Ascending aorta (tissue), 2 donors: ENCODE measurements at regions not wholly inside any gene's neighbourhood (a gene's known extent, or its start where the extent isn't known, plus 50 kb on each side); places are given as distances from the start of the nearest gene placed in this dataset.

Source experiments
- DNase-seq, 2 donors: peaks; one replicate each; pipeline ENCODE4 v3.0.0-alpha.2; 2019; ENCODE audit warnings: low spot score in 2 of 2
- H3K27ac ChIP-seq, 2 donors: fragments of 200-600 bp; sonication (generic); one replicate each; pipeline ENCODE4 v1.5.1; 2016 to 2017; ENCODE audit warnings: mild to moderate bottlenecking in 1 of 2
- H3K27me3 ChIP-seq: fragments of 200-600 bp; sonication (generic); one replicate; pipeline ENCODE4 v1.5.1; 2017
- H3K36me3 ChIP-seq, 2 donors: fragments of 200-600 bp; sonication (generic); one replicate each; pipeline ENCODE4 v1.5.1; 2016
- H3K4me1 ChIP-seq, 2 donors: fragments of 200-600 bp; sonication (generic); one replicate each; pipeline ENCODE4 v1.5.1; 2016 to 2017; ENCODE audit warnings: mild to moderate bottlenecking in 1 of 2
- H3K4me3 ChIP-seq, 2 donors: fragments of 200-600 bp; sonication (generic); one replicate each; pipeline ENCODE4 v1.5.1; 2016 to 2017; ENCODE audit warnings: mild to moderate bottlenecking in 1 of 2
- H3K9me3 ChIP-seq, 2 donors: fragments of 200-600 bp; sonication (generic); one replicate each; pipeline ENCODE4 v1.5.1; 2016
- intact Hi-C: fragments of 100-400 bp; cut with DNase I; formaldehyde crosslinking; loops from one replicate; pipeline ENCODE4 v1.15.1; 2023
- TF ChIP-seq, protein P1 (sequence below), 3 experiments: fragments of 200-600 bp in 2 of 3; fragments of 450-650 bp in 1 of 3; sonication (generic) in 2 of 3; IDR thresholded peaks; one replicate each; pipeline ENCODE4 v1.5.1; 2016 to 2019; ENCODE audit warnings: antibody characterized with exemption in 3 of 3, mild to moderate bottlenecking in 1 of 3, moderate library complexity in 1 of 3

DNA sequence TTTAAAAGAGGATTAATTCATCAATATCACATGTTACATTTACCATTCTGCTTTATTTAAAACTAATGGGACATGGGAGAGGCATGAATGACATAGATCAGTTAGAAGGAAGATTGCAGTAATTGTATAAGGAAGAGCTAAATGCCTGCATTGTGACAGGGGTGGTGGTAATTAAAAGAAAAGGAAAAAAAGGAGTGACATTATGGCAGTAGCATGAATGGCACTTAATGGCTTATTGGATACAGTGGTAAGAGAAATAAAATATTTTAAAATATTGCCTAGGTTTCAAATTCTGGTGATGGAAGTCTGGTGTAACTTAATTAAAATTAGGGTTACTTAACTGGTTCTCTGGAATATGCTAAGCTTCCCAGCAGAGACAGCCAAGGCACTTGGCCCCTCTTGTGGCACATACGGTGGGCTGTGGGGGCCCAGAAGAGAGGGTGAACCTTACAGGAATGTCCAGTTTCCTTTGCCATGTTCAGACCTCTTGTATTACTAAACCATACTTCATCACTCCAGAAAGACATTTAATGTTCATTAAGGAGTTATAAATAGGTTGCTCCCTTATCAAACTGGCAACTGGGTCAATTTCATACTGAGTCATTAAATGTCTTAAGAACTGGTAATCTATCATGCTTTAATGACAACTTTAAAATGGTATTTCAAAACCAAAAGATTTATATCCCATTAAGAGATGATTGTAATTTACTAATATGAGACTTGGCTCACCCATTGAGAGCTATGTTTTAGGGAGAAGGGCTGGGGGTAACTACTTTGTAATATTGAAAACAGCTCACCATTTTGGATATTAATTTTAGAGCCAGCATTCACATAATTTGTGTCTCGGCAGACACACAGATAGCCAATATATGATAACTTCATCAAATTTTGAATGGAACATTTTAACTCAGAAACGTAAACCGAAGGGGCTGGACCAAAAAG lies 798.9 kb upstream of the PIK3C3 start:
- H3K4me3 ChIP-seq, result no peak overlapping the region
- H3K27ac ChIP-seq, result no peak overlapping the region
- no peaks in the 10 kb centered on the region for H3K4me1 ChIP-seq
- H3K27me3 ChIP-seq, result no peaks in the 10 kb centered on the region
- no peaks in the 10 kb centered on the region for H3K36me3 ChIP-seq
- no peaks in the 10 kb centered on the region for H3K9me3 ChIP-seq
- DNase-seq, result no peak
- intact Hi-C loops, result no loop called here
- TF ChIP-seq, protein P1, sequence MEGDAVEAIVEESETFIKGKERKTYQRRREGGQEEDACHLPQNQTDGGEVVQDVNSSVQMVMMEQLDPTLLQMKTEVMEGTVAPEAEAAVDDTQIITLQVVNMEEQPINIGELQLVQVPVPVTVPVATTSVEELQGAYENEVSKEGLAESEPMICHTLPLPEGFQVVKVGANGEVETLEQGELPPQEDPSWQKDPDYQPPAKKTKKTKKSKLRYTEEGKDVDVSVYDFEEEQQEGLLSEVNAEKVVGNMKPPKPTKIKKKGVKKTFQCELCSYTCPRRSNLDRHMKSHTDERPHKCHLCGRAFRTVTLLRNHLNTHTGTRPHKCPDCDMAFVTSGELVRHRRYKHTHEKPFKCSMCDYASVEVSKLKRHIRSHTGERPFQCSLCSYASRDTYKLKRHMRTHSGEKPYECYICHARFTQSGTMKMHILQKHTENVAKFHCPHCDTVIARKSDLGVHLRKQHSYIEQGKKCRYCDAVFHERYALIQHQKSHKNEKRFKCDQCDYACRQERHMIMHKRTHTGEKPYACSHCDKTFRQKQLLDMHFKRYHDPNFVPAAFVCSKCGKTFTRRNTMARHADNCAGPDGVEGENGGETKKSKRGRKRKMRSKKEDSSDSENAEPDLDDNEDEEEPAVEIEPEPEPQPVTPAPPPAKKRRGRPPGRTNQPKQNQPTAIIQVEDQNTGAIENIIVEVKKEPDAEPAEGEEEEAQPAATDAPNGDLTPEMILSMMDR (IDR thresholded peaks at IDR 0.05), result no peak

DNA sequence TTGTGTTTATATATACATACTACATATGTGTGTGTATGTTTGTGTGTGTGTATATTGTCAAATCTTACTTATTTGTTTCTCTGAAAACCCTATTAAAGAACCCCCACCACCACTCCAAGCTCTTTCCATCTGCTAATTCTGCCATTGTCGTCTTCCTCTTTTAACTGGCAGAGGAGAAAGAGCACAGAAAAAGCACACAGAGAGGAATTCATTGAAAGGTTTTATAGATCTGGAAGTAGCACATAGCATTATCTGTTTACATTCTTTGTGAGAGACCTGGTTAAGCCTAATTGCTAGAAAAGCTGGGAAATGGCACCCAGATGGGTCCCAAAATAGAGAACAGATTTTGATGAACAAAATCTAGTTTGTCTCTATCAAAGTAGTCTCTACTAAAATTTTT lies 800.0 kb upstream of the PIK3C3 start:
- H3K9me3 ChIP-seq, result no peaks in the 10 kb centered on the region
- no peak overlapping the region for H3K4me3 ChIP-seq
- no peaks in the 10 kb centered on the region for H3K36me3 ChIP-seq
- DNase-seq, result no peak
- no peak overlapping the region for H3K27ac ChIP-seq
- intact Hi-C loops, result no loop called here
- no peaks in the 10 kb centered on the region for H3K4me1 ChIP-seq
- TF ChIP-seq, protein P1 (IDR thresholded peaks at IDR 0.05), result no peak
- no peaks in the 10 kb centered on the region for H3K27me3 ChIP-seq

DNA sequence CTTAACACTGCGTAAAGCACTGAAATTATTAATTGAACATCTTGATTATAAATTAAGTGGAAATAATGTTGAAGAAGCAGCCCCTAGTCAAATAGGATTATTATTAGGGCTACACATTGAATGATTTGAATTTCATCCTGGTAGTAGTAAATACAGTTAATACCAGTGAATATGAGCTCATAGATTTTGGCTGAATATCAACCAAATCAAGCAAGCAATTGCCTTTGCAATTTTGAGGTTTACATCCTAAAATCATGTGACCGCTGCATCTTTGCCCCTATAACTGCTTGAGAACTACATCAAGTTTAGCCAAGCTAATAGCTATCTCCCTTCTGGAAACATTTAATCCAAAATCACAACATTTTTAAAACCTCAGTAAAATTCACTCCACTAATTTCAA lies 801.2 kb upstream of the PIK3C3 start:
- intact Hi-C loops, result no loop called here
- no peak for DNase-seq
- Histone ChIP-seq H3K4me3 (no peak overlapping the region), H3K4me1 (no peaks in the 10 kb centered on the region), H3K9me3 (no peaks in the 10 kb centered on the region), H3K27me3 (no peaks in the 10 kb centered on the region), H3K36me3 (no peaks in the 10 kb centered on the region), H3K27ac (no peak overlapping the region)
- TF ChIP-seq, protein P1 (IDR thresholded peaks at IDR 0.05), result no peak

DNA sequence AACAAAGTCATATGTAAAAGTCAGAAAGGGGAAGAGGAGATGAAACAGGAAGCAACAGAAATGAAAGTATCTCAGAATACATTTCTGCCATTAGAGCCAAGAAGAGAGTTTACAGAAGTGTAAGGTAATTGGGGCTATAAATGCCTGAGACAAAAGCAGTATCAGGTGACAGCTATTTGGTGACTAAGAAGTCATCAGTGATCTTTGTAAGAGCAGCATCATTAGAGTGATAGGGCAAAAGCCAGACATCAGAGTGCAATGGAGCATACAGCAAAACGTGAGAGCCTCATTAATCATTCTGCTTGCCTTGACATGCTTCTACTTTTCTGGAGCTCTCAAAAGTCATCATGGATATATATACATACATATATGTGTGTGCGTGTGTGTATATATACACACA lies 804.7 kb upstream of the PIK3C3 start:
- no peak overlapping the region for H3K27ac ChIP-seq
- DNase-seq, result no peak
- H3K4me1 ChIP-seq, result no peaks in the 10 kb centered on the region
- TF ChIP-seq, protein P1 (IDR thresholded peaks at IDR 0.05), result no peak
- intact Hi-C loops, result no loop called here
- H3K27me3 ChIP-seq, result no peaks in the 10 kb centered on the region
- H3K9me3 ChIP-seq, result no peaks in the 10 kb centered on the region
- no peaks in the 10 kb centered on the region for H3K36me3 ChIP-seq
- no peak overlapping the region for H3K4me3 ChIP-seq

DNA sequence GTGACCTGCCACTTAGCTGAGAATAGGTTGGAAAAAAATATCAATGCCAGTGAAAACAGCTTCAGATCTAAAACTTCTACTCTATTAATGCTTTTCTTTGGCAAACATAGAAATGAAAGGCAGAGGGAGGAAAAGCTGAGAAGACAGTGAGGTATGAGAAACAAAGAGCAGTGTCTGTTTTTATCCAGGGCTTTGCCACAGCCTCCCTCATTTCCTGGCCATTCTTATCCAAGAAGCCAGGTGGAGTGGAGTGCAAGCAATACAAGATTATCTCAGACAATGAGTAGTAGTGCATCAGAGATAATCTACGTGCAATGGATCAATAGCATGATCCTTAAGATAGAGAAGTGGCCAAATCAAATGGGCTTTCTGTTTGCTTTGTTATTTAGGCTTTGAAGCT lies 808.7 kb upstream of the PIK3C3 start:
- no peak overlapping the region for H3K4me3 ChIP-seq
- intact Hi-C loops, result no loop called here
- no peaks in the 10 kb centered on the region for H3K4me1 ChIP-seq
- H3K9me3 ChIP-seq, result no peaks in the 10 kb centered on the region
- H3K36me3 ChIP-seq, result no peaks in the 10 kb centered on the region
- no peaks in the 10 kb centered on the region for H3K27me3 ChIP-seq
- DNase-seq, result no peak
- H3K27ac ChIP-seq, result no peak overlapping the region
- TF ChIP-seq, protein P1 (IDR thresholded peaks at IDR 0.05), result no peak
